ENCODE measurements at regions not wholly inside any gene's neighbourhood (a gene's known extent, or its start where the extent isn't known, plus 50 kb on each side); places are given as distances from the start of the nearest gene placed in this dataset.
A peak's percentile ranks its signal among the peaks of the same experiment; 100 is the strongest.
"Not testable (repeated sequence)": the region's sequence is repeated elsewhere in the genome, so short reads cannot be mapped to it uniquely, and the experiment has no call there.

- no peak overlapping the region for H2BK5ac ChIP-seq (ENCODE audit: low read length)
- DNase-seq (ENCODE audit: low spot score): no peak
- no peak overlapping the region for H2AFZ ChIP-seq (ENCODE audit: low read length)
- no peaks in the 10 kb centered on the region for H3K9me3 ChIP-seq (replicated peaks in 1 of 2; ENCODE audit: control insufficient read depth in 2 of 2, insufficient read depth in 1 of 2, low read depth in 1 of 2, low read length in 2 of 2)
- H3K4ac ChIP-seq (ENCODE audit: low read length): no peak overlapping the region
- H3K23ac ChIP-seq (ENCODE audit: low read depth, low read length, poor library complexity): no peak overlapping the region
- H2AK5ac ChIP-seq (ENCODE audit: low read depth, low read length): no peak overlapping the region
- no peak overlapping the region for H2BK12ac ChIP-seq (ENCODE audit: low read length)
- no peak overlapping the region for H3K9ac ChIP-seq (ENCODE audit: low read depth, low read length, poor library complexity)
- H4K8ac ChIP-seq (ENCODE audit: low read depth, low read length): no peak overlapping the region
- H3K4me1 ChIP-seq (ENCODE audit: control insufficient read depth in 2 of 2, insufficient read depth in 1 of 2, low read depth in 1 of 2, low read length in 2 of 2): peaks cover 0 to 11% of the 10 kb centered on the region in 2 donors
- H3K4me3 ChIP-seq (ENCODE audit: low read length in 2 of 2): no peak overlapping the region
- no peak overlapping the region for H3K27ac ChIP-seq (replicated peaks; ENCODE audit: low read length)
- no peak overlapping the region for H3K4me2 ChIP-seq (ENCODE audit: insufficient read depth, low read length, poor library complexity, severe bottlenecking)
- no peak overlapping the region for H2BK120ac ChIP-seq (ENCODE audit: low read depth, low read length)
- H2BK15ac ChIP-seq (ENCODE audit: low read length): no peak overlapping the region
- H3K27me3 ChIP-seq (ENCODE audit: control insufficient read depth in 3 of 3, insufficient read depth in 3 of 3, low read depth in 1 of 3, low read length in 3 of 3): no peaks in the 10 kb centered on the region
- no peaks in the 10 kb centered on the region for H3K79me1 ChIP-seq (ENCODE audit: low read depth, low read length)
- H3K18ac ChIP-seq (ENCODE audit: low read length): no peak overlapping the region
- H3K36me3 ChIP-seq (replicated peaks in 1 of 2; ENCODE audit: control insufficient read depth in 2 of 2, insufficient read depth in 2 of 2, low read length in 2 of 2): no peaks in the 10 kb centered on the region
- H3K14ac ChIP-seq (ENCODE audit: low read length): no peak overlapping the region
- H4K91ac ChIP-seq (ENCODE audit: low read depth, low read length, poor library complexity): no peak overlapping the region
Observed at GRCh38 chr2:200121931-200122330, 166.5 kb downstream of the MAIP1 start.

GRCh38 chr2:200122683-200123082, 167.3 kb downstream of the MAIP1 start:
- Histone ChIP-seq H3K79me1 (ENCODE audit: low read depth, low read length) (no peaks in the 10 kb centered on the region), H3K4ac (ENCODE audit: low read length) (no peak overlapping the region), H3K27me3 (ENCODE audit: control insufficient read depth in 3 of 3, insufficient read depth in 3 of 3, low read depth in 1 of 3, low read length in 3 of 3) (no peaks in the 10 kb centered on the region), H3K4me3 (ENCODE audit: low read length in 2 of 2) (no peak overlapping the region), H2BK120ac (ENCODE audit: low read depth, low read length) (no peak overlapping the region), H3K18ac (ENCODE audit: low read length) (no peak overlapping the region), H2AK5ac (ENCODE audit: low read depth, low read length) (no peak overlapping the region), H3K4me1 (ENCODE audit: control insufficient read depth in 2 of 2, insufficient read depth in 1 of 2, low read depth in 1 of 2, low read length in 2 of 2) (peaks cover 0 to 11% of the 10 kb centered on the region in 2 donors), H4K8ac (ENCODE audit: low read depth, low read length) (no peak overlapping the region), H4K91ac (ENCODE audit: low read depth, low read length, poor library complexity) (no peak overlapping the region), H3K23ac (ENCODE audit: low read depth, low read length, poor library complexity) (no peak overlapping the region), H3K9ac (ENCODE audit: low read depth, low read length, poor library complexity) (no peak overlapping the region), H3K4me2 (ENCODE audit: insufficient read depth, low read length, poor library complexity, severe bottlenecking) (no peak overlapping the region), H2BK5ac (ENCODE audit: low read length) (no peak overlapping the region), H3K9me3 (replicated peaks in 1 of 2; ENCODE audit: control insufficient read depth in 2 of 2, insufficient read depth in 1 of 2, low read depth in 1 of 2, low read length in 2 of 2) (no peaks in the 10 kb centered on the region), H2BK12ac (ENCODE audit: low read length) (no peak overlapping the region), H2BK15ac (ENCODE audit: low read length) (no peak overlapping the region), H3K27ac (replicated peaks; ENCODE audit: low read length) (no peak overlapping the region), H3K14ac (ENCODE audit: low read length) (no peak overlapping the region), H3K36me3 (replicated peaks in 1 of 2; ENCODE audit: control insufficient read depth in 2 of 2, insufficient read depth in 2 of 2, low read length in 2 of 2) (no peaks in the 10 kb centered on the region), H2AFZ (ENCODE audit: low read length) (no peak overlapping the region)
- no peak for DNase-seq (ENCODE audit: low spot score)

- not testable (repeated sequence) for H3K27ac ChIP-seq (replicated peaks; ENCODE audit: low read length); H3K4me2 ChIP-seq (ENCODE audit: insufficient read depth, low read length, poor library complexity, severe bottlenecking); H2BK15ac ChIP-seq (ENCODE audit: low read length); H3K23ac ChIP-seq (ENCODE audit: low read depth, low read length, poor library complexity); H3K36me3 ChIP-seq (replicated peaks in 1 of 2; ENCODE audit: control insufficient read depth in 2 of 2, insufficient read depth in 2 of 2, low read length in 2 of 2); H3K4ac ChIP-seq (ENCODE audit: low read length); H2BK12ac ChIP-seq (ENCODE audit: low read length); H4K8ac ChIP-seq (ENCODE audit: low read depth, low read length); H2AFZ ChIP-seq (ENCODE audit: low read length); DNase-seq (ENCODE audit: low spot score); H4K91ac ChIP-seq (ENCODE audit: low read depth, low read length, poor library complexity); H2AK5ac ChIP-seq (ENCODE audit: low read depth, low read length); H3K27me3 ChIP-seq (ENCODE audit: control insufficient read depth in 3 of 3, insufficient read depth in 3 of 3, low read depth in 1 of 3, low read length in 3 of 3); H3K18ac ChIP-seq (ENCODE audit: low read length); H3K9ac ChIP-seq (ENCODE audit: low read depth, low read length, poor library complexity); H3K9me3 ChIP-seq (replicated peaks in 1 of 2; ENCODE audit: control insufficient read depth in 2 of 2, insufficient read depth in 1 of 2, low read depth in 1 of 2, low read length in 2 of 2); H3K14ac ChIP-seq (ENCODE audit: low read length); H2BK120ac ChIP-seq (ENCODE audit: low read depth, low read length); H3K4me1 ChIP-seq (ENCODE audit: control insufficient read depth in 2 of 2, insufficient read depth in 1 of 2, low read depth in 1 of 2, low read length in 2 of 2); H2BK5ac ChIP-seq (ENCODE audit: low read length); H3K79me1 ChIP-seq (ENCODE audit: low read depth, low read length)
- no CpG with 5 or more reads among the region's 10 CpGs for WGBS, 2 donors (ENCODE audit: extremely low coverage in 2 of 2, insufficient read length in 2 of 2, insufficient replicate concordance in 1 of 2)
- H3K4me3 ChIP-seq (ENCODE audit: low read length in 2 of 2): peak overlapping the region in 1 of 2 donors; percentile 41
Observed at GRCh38 chr2:200124665-200125368, 169.4 kb downstream of the MAIP1 start.

GRCh38 chr2:200125444-200126284, 170.3 kb downstream of the MAIP1 start:
- H3K18ac ChIP-seq (ENCODE audit: low read length): no peak overlapping the region
- H3K9me3 ChIP-seq (replicated peaks in 1 of 2; ENCODE audit: control insufficient read depth in 2 of 2, insufficient read depth in 1 of 2, low read depth in 1 of 2, low read length in 2 of 2): no peaks in the 10 kb centered on the region
- no CpG with 5 or more reads among the region's 4 CpGs for WGBS, 2 donors (ENCODE audit: extremely low coverage in 2 of 2, insufficient read length in 2 of 2, insufficient replicate concordance in 1 of 2)
- no peak overlapping the region for H4K8ac ChIP-seq (ENCODE audit: low read depth, low read length)
- H3K23ac ChIP-seq (ENCODE audit: low read depth, low read length, poor library complexity): no peak overlapping the region
- H3K14ac ChIP-seq (ENCODE audit: low read length): no peak overlapping the region
- no peak overlapping the region for H2BK120ac ChIP-seq (ENCODE audit: low read depth, low read length)
- peak overlapping the region; percentile 51 for H2AFZ ChIP-seq (ENCODE audit: low read length)
- peaks cover 0 to 5% of the 10 kb centered on the region in 2 donors for H3K4me1 ChIP-seq (ENCODE audit: control insufficient read depth in 2 of 2, insufficient read depth in 1 of 2, low read depth in 1 of 2, low read length in 2 of 2)
- no peaks in the 10 kb centered on the region for H3K36me3 ChIP-seq (replicated peaks in 1 of 2; ENCODE audit: control insufficient read depth in 2 of 2, insufficient read depth in 2 of 2, low read length in 2 of 2)
- no peaks in the 10 kb centered on the region for H3K27me3 ChIP-seq (ENCODE audit: control insufficient read depth in 3 of 3, insufficient read depth in 3 of 3, low read depth in 1 of 3, low read length in 3 of 3)
- H3K4ac ChIP-seq (ENCODE audit: low read length): no peak overlapping the region
- no peak overlapping the region for H4K91ac ChIP-seq (ENCODE audit: low read depth, low read length, poor library complexity)
- no peaks in the 10 kb centered on the region for H3K79me1 ChIP-seq (ENCODE audit: low read depth, low read length)
- H3K4me2 ChIP-seq (ENCODE audit: insufficient read depth, low read length, poor library complexity, severe bottlenecking): no peak overlapping the region
- H3K27ac ChIP-seq (replicated peaks; ENCODE audit: low read length): no peak overlapping the region
- no peak overlapping the region for H3K4me3 ChIP-seq (ENCODE audit: low read length in 2 of 2)
- H3K9ac ChIP-seq (ENCODE audit: low read depth, low read length, poor library complexity): no peak overlapping the region
- DNase-seq (ENCODE audit: low spot score): no peak
- H2BK15ac ChIP-seq (ENCODE audit: low read length): no peak overlapping the region
- H2BK5ac ChIP-seq (ENCODE audit: low read length): no peak overlapping the region
- H2BK12ac ChIP-seq (ENCODE audit: low read length): no peak overlapping the region
- H2AK5ac ChIP-seq (ENCODE audit: low read depth, low read length): no peak overlapping the region

Data from neuronal stem cell (in vitro differentiated cells).